ENCODE measurements at regions not wholly inside any gene's neighbourhood (a gene's known extent, or its start where the extent isn't known, plus 50 kb on each side); places are given as distances from the start of the nearest gene placed in this dataset.

GRCh38 chrX:93593966-93594365 is 79.4 kb downstream of the NAP1L3 start (continued):
- TF ChIP-seq CHD7 (IDR thresholded peaks at IDR 0.05; ENCODE audit: insufficient replicate concordance, low read length): no peak
- no peak for TF ChIP-seq RXRA (IDR thresholded peaks at IDR 0.05; ENCODE audit: insufficient read depth, low read depth, low read length)
- TF ChIP-seq JUND (IDR thresholded peaks at IDR 0.05; ENCODE audit: low read length): no peak
- TF ChIP-seq JUN (IDR thresholded peaks at IDR 0.05; ENCODE audit: low read depth, low read length): no peak
- no peak for TF ChIP-seq E2F6 (IDR thresholded peaks at IDR 0.05)
- no peak for TF ChIP-seq ATF3 (IDR thresholded peaks at IDR 0.05; ENCODE audit: insufficient read depth, low read depth, low read length)
- no peak for TF ChIP-seq NRF1 (IDR thresholded peaks at IDR 0.05; ENCODE audit: low read depth, low read length)
- no peak for TF ChIP-seq CTBP2 (IDR thresholded peaks at IDR 0.05; ENCODE audit: borderline replicate concordance, insufficient read depth, insufficient read length, low read length)
- no peak for TF ChIP-seq POU5F1 (IDR thresholded peaks at IDR 0.05; ENCODE audit: low read depth, low read length)

Data from H1 (cell line).